ENCODE measurements at regions not wholly inside any gene's neighbourhood (a gene's known extent, or its start where the extent isn't known, plus 50 kb on each side); places are given as distances from the start of the nearest gene placed in this dataset.

- TF ChIP-seq POLR2A (IDR thresholded peaks at IDR 0.05; ENCODE audit: low read depth, low read length) = no peak
- FAIRE-seq = no peak
- no peak for DNase-seq (ENCODE audit: insufficient read length, low spot score)
Measured at GRCh38 chr18:70523035-70523791, 234.4 kb downstream of the SOCS6 start.

GRCh38 chr18:70522183-70522680, 233.4 kb downstream of the SOCS6 start:
- FAIRE-seq (no peak), DNase-seq (ENCODE audit: insufficient read length, low spot score) (no peak)
- TF ChIP-seq POLR2A (IDR thresholded peaks at IDR 0.05; ENCODE audit: low read depth, low read length) = no peak

- FAIRE-seq (no peak), DNase-seq (ENCODE audit: insufficient read length, low spot score) (no peak)
- no peak for TF ChIP-seq POLR2A (IDR thresholded peaks at IDR 0.05; ENCODE audit: low read depth, low read length)
Measured at GRCh38 chr18:70520867-70521266, 232.0 kb downstream of the SOCS6 start.

- FAIRE-seq (no peak), DNase-seq (ENCODE audit: insufficient read length, low spot score) (no peak)
- TF ChIP-seq POLR2A (IDR thresholded peaks at IDR 0.05; ENCODE audit: low read depth, low read length) = no peak
Measured at GRCh38 chr18:70513502-70514171, 224.8 kb downstream of the SOCS6 start.

- FAIRE-seq = no peak
- no peak for TF ChIP-seq POLR2A (IDR thresholded peaks at IDR 0.05; ENCODE audit: low read depth, low read length)
- no peak for DNase-seq (ENCODE audit: insufficient read length, low spot score)
Measured at GRCh38 chr18:70507970-70508369, 219.1 kb downstream of the SOCS6 start.

- FAIRE-seq = no peak
- no peak for DNase-seq (ENCODE audit: insufficient read length, low spot score)
- TF ChIP-seq POLR2A (IDR thresholded peaks at IDR 0.05; ENCODE audit: low read depth, low read length) = no peak
Measured at GRCh38 chr18:70506511-70506910, 217.7 kb downstream of the SOCS6 start.

GRCh38 chr18:70503060-70503459, 214.2 kb downstream of the SOCS6 start:
- no peak for TF ChIP-seq POLR2A (IDR thresholded peaks at IDR 0.05; ENCODE audit: low read depth, low read length)
- FAIRE-seq = no peak
- no peak for DNase-seq (ENCODE audit: insufficient read length, low spot score)

- FAIRE-seq = no peak
- TF ChIP-seq POLR2A (IDR thresholded peaks at IDR 0.05; ENCODE audit: low read depth, low read length) = no peak
- no peak for DNase-seq (ENCODE audit: insufficient read length, low spot score)
Measured at GRCh38 chr18:70501358-70501757, 212.5 kb downstream of the SOCS6 start.

GRCh38 chr18:70500748-70501147, 211.9 kb downstream of the SOCS6 start:
- FAIRE-seq (no peak), DNase-seq (ENCODE audit: insufficient read length, low spot score) (no peak)
- no peak for TF ChIP-seq POLR2A (IDR thresholded peaks at IDR 0.05; ENCODE audit: low read depth, low read length)

GRCh38 chr18:70499218-70499691, 210.4 kb downstream of the SOCS6 start:
- TF ChIP-seq POLR2A (IDR thresholded peaks at IDR 0.05; ENCODE audit: low read depth, low read length) = no peak
- FAIRE-seq (no peak), DNase-seq (ENCODE audit: insufficient read length, low spot score) (no peak)

- FAIRE-seq (no peak), DNase-seq (ENCODE audit: insufficient read length, low spot score) (no peak)
- TF ChIP-seq POLR2A (IDR thresholded peaks at IDR 0.05; ENCODE audit: low read depth, low read length) = no peak
Measured at GRCh38 chr18:70496353-70497294, 207.8 kb downstream of the SOCS6 start.

- TF ChIP-seq POLR2A (IDR thresholded peaks at IDR 0.05; ENCODE audit: low read depth, low read length) = no peak
- no peak for DNase-seq (ENCODE audit: insufficient read length, low spot score)
- no peak for FAIRE-seq
Measured at GRCh38 chr18:70494524-70494923, 205.7 kb downstream of the SOCS6 start.

- FAIRE-seq (no peak), DNase-seq (ENCODE audit: insufficient read length, low spot score) (no peak)
- TF ChIP-seq POLR2A (IDR thresholded peaks at IDR 0.05; ENCODE audit: low read depth, low read length) = no peak
Measured at GRCh38 chr18:70493461-70493860, 204.6 kb downstream of the SOCS6 start.

Measured in H54 (cell line).